ENCODE measurements at regions not wholly inside any gene's neighbourhood (a gene's known extent, or its start where the extent isn't known, plus 50 kb on each side); places are given as distances from the start of the nearest gene placed in this dataset.

GRCh38 chr6:48978016-48978415 is 485.0 kb downstream of the MMUT start:
- ATAC-seq (no peak), DNase-seq (no peak)
- WGBS, 4 donors = 85 to 90% (median 87%) methylated on average over 3 of the region's 3 CpGs
- Histone ChIP-seq H3K36me3 (no peaks in the 10 kb centered on the region), H3K4me1 (no peaks in the 10 kb centered on the region), H3K4me3 (no peak overlapping the region), H3K9me3 (no peaks in the 10 kb centered on the region), H3K27me3 (no peaks in the 10 kb centered on the region), H3K27ac (no peak overlapping the region)
- no peak for TF ChIP-seq CTCF (IDR thresholded peaks at IDR 0.05)
- no peak for TF ChIP-seq POLR2A (IDR thresholded peaks at IDR 0.05)
- intact Hi-C loops (cut with DNase I) = no loop called here

- H3K4me3 ChIP-seq = no peak overlapping the region
- DNase-seq (no peak), ATAC-seq (no peak)
- H3K9me3 ChIP-seq = no peaks in the 10 kb centered on the region
- 87 to 90% (median 89%) methylated on average over 1 of the region's 1 CpG for WGBS, 4 donors
- no peak for TF ChIP-seq POLR2A (IDR thresholded peaks at IDR 0.05)
- TF ChIP-seq CTCF (IDR thresholded peaks at IDR 0.05) = no peak
- intact Hi-C loops (cut with DNase I) = no loop called here
- no peak overlapping the region for H3K27ac ChIP-seq
- no peaks in the 10 kb centered on the region for H3K27me3 ChIP-seq
- H3K4me1 ChIP-seq = no peaks in the 10 kb centered on the region
- H3K36me3 ChIP-seq = no peaks in the 10 kb centered on the region
These were observed 485.5 kb downstream of the MMUT start for GRCh38 chr6:48977573-48977972.

GRCh38 chr6:48973491-48973890 is 489.6 kb downstream of the MMUT start:
- Histone ChIP-seq H3K4me1 (no peaks in the 10 kb centered on the region), H3K27me3 (no peaks in the 10 kb centered on the region), H3K27ac (no peak overlapping the region), H3K9me3 (no peaks in the 10 kb centered on the region), H3K4me3 (no peak overlapping the region), H3K36me3 (no peaks in the 10 kb centered on the region)
- intact Hi-C loops (cut with DNase I) = no loop called here
- ATAC-seq = no peak
- DNase-seq = no peak
- TF ChIP-seq CTCF (IDR thresholded peaks at IDR 0.05) (no peak), POLR2A (IDR thresholded peaks at IDR 0.05) (no peak)
- 80 to 90% (median 85%) methylated on average over 1 of the region's 1 CpG for WGBS, 4 donors

GRCh38 chr6:48961781-48962415 is 501.2 kb downstream of the MMUT start:
- no peak for ATAC-seq
- intact Hi-C loops (cut with DNase I) = no loop called here
- Histone ChIP-seq H3K4me1 (no peaks in the 10 kb centered on the region), H3K27me3 (no peaks in the 10 kb centered on the region), H3K36me3 (no peaks in the 10 kb centered on the region), H3K27ac (no peak overlapping the region), H3K9me3 (peaks cover 0 to 2% (median 0%) of the 10 kb centered on the region in 12 donors), H3K4me3 (no peak overlapping the region)
- no peak for DNase-seq
- WGBS, 4 donors = 82 to 89% (median 87%) methylated on average over 4 of the region's 4 CpGs
- TF ChIP-seq POLR2A (IDR thresholded peaks at IDR 0.05) = no peak
- no peak for TF ChIP-seq CTCF (IDR thresholded peaks at IDR 0.05)
